ENCODE measurements at regions not wholly inside any gene's neighbourhood (a gene's known extent, or its start where the extent isn't known, plus 50 kb on each side); places are given as distances from the start of the nearest gene placed in this dataset.

- Histone ChIP-seq H3K27ac (no peak overlapping the region), H3K27me3 (no peaks in the 10 kb centered on the region), H3K4me1 (no peaks in the 10 kb centered on the region), H3K9ac (no peak overlapping the region), H3K36me3 (no peaks in the 10 kb centered on the region), H3K9me3 (replicated peaks in 1 of 11) (no peaks in the 10 kb centered on the region; a peak in 1 of 22 replicates), H3K4me3 (no peak overlapping the region), H4K20me1 (no peaks in the 10 kb centered on the region), H3K4me2 (no peak overlapping the region)
- TF ChIP-seq Cebpa-rat (IDR thresholded peaks at IDR 0.05) = no peak
Measured at GRCh38 chr2:194352505-194352904, 1304.5 kb upstream of the SLC39A10 start.

DNA sequence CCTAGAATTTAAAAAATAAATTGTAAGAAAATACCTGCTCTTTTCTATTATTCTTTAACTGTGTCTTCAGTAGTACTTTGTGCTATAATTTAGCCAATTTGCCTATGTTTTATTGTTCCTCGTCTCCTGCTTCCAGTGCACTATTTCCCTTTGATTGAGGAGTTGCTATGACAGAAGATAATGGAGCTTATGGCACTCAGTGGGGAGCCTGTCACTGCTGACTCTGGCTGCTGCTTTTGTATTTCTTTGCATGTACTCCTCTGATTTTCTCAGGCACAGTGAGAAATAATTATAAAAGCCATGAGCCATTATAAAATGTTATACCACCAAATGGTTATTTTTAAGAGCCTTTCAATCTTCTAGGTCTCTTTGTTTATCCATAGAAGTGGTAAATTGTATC, 1310.8 kb upstream of the SLC39A10 start:
- H3K36me3 ChIP-seq = no peaks in the 10 kb centered on the region
- TF ChIP-seq Cebpa-rat (IDR thresholded peaks at IDR 0.05) = no peak
- no peaks in the 10 kb centered on the region for H3K9me3 ChIP-seq (replicated peaks in 1 of 11)
- no peak overlapping the region for H3K4me3 ChIP-seq
- no peak overlapping the region for H3K27ac ChIP-seq
- no peaks in the 10 kb centered on the region for H3K27me3 ChIP-seq
- no peaks in the 10 kb centered on the region for H3K4me1 ChIP-seq
- no peak overlapping the region for H3K9ac ChIP-seq
- H3K4me2 ChIP-seq = no peak overlapping the region
- no peaks in the 10 kb centered on the region for H4K20me1 ChIP-seq

DNA sequence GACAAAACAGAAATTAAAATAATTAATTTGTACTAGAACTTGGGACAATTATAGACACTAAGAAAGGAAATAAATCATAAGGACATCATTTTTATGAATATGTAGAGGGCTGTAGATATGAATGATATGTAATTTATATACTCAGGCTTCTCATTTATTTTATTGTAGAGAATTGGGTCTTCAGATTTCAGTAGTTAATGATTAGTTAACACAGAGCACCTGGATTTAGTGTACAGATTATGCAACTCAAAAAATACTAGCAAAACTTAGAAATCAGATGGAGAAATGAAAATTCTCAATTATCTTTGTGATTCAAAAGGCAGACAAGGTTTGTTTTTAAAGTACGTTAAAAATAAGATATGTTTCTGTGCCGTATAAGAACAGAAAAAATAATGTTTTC, 1311.7 kb upstream of the SLC39A10 start:
- H3K27me3 ChIP-seq = no peaks in the 10 kb centered on the region
- H3K4me2 ChIP-seq = no peak overlapping the region
- H4K20me1 ChIP-seq = no peaks in the 10 kb centered on the region
- no peak overlapping the region for H3K4me3 ChIP-seq
- H3K9me3 ChIP-seq (replicated peaks in 1 of 11) = no peaks in the 10 kb centered on the region
- H3K27ac ChIP-seq = no peak overlapping the region
- no peak overlapping the region for H3K9ac ChIP-seq
- TF ChIP-seq Cebpa-rat (IDR thresholded peaks at IDR 0.05) = no peak
- H3K36me3 ChIP-seq = no peaks in the 10 kb centered on the region
- no peaks in the 10 kb centered on the region for H3K4me1 ChIP-seq

GRCh38 chr2:194343167-194343566, 1313.9 kb upstream of the SLC39A10 start:
- TF ChIP-seq Cebpa-rat (IDR thresholded peaks at IDR 0.05) = no peak
- Histone ChIP-seq H3K4me2 (no peak overlapping the region), H3K27me3 (no peaks in the 10 kb centered on the region), H3K9ac (no peak overlapping the region), H3K27ac (no peak overlapping the region), H3K4me1 (no peaks in the 10 kb centered on the region), H4K20me1 (no peaks in the 10 kb centered on the region), H3K4me3 (no peak overlapping the region), H3K36me3 (no peaks in the 10 kb centered on the region), H3K9me3 (replicated peaks in 1 of 11) (no peaks in the 10 kb centered on the region)

GRCh38 chr2:194332799-194333490, 1324.1 kb upstream of the SLC39A10 start:
- H3K27me3 ChIP-seq = no peaks in the 10 kb centered on the region
- H3K36me3 ChIP-seq = no peaks in the 10 kb centered on the region
- no peak overlapping the region for H3K4me3 ChIP-seq
- peaks cover 0 to 8% (median 6%) of the 10 kb centered on the region in 11 experiments; a peak in 9 of 22 replicates for H3K9me3 ChIP-seq (replicated peaks in 1 of 11)
- H4K20me1 ChIP-seq = no peaks in the 10 kb centered on the region
- TF ChIP-seq Cebpa-rat (IDR thresholded peaks at IDR 0.05) = no peak
- H3K4me1 ChIP-seq = no peaks in the 10 kb centered on the region
- no peak overlapping the region for H3K27ac ChIP-seq
- H3K4me2 ChIP-seq = no peak overlapping the region
- no peak overlapping the region for H3K9ac ChIP-seq

- Histone ChIP-seq H4K20me1 (no peaks in the 10 kb centered on the region), H3K9me3 (replicated peaks in 1 of 11) (peaks cover 0 to 15% (median 9%) of the 10 kb centered on the region in 11 experiments; a peak in 9 of 22 replicates), H3K27me3 (no peaks in the 10 kb centered on the region), H3K4me2 (no peak overlapping the region), H3K4me3 (no peak overlapping the region), H3K27ac (no peak overlapping the region), H3K36me3 (no peaks in the 10 kb centered on the region), H3K9ac (no peak overlapping the region), H3K4me1 (no peaks in the 10 kb centered on the region)
- no peak for TF ChIP-seq Cebpa-rat (IDR thresholded peaks at IDR 0.05)
Measured at GRCh38 chr2:194328456-194328855, 1328.6 kb upstream of the SLC39A10 start.

DNA sequence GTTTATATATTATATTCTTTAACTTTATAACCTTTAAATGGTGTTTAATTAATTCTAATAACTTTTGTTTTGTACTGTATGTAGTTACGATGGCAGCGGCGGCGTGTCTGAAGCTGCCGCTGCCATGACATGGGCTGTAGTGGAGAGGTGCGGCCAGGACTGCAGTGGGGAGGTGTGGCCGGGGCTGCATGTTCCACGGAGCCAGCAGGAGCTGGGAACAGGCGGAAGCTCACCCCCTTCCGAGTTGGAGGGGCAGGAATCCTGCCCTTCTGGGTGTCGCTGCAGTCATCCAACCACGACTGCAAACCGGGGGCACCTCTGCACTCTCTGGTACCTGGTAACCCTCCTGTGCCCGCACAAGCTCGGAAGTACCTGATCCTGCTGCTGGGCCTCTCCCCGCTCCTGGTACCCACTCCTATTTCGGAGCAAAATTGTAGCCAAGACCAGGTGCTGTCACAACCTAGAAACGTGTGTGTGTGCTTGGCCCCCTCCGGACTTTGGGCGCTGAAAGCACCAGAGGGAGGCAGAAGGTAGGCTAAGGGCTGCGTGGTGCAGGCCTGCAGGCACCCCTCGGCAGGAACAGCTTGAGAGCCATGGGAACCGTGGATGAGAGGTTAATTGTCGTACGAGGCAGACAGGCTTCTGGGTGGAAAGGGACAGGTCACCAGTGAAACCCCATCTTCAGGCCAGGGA, 1329.7 kb upstream of the SLC39A10 start:
- H3K9me3 ChIP-seq (replicated peaks in 1 of 11) = peaks cover 0 to 15% (median 9%) of the 10 kb centered on the region in 11 experiments; a peak in 9 of 22 replicates
- no peak for TF ChIP-seq Cebpa-rat (IDR thresholded peaks at IDR 0.05)
- no peak overlapping the region for H3K4me3 ChIP-seq
- no peaks in the 10 kb centered on the region for H4K20me1 ChIP-seq
- H3K9ac ChIP-seq = no peak overlapping the region
- H3K4me2 ChIP-seq = no peak overlapping the region
- no peaks in the 10 kb centered on the region for H3K4me1 ChIP-seq
- H3K36me3 ChIP-seq = no peaks in the 10 kb centered on the region
- H3K27ac ChIP-seq = no peak overlapping the region
- no peaks in the 10 kb centered on the region for H3K27me3 ChIP-seq

GRCh38 chr2:194323740-194324139, 1333.3 kb upstream of the SLC39A10 start:
- no peaks in the 10 kb centered on the region for H3K4me1 ChIP-seq
- no peaks in the 10 kb centered on the region for H3K36me3 ChIP-seq
- no peak overlapping the region for H3K9ac ChIP-seq
- no peak overlapping the region for H3K27ac ChIP-seq
- no peaks in the 10 kb centered on the region for H3K27me3 ChIP-seq
- H3K4me2 ChIP-seq = no peak overlapping the region
- peaks cover 0 to 15% (median 9%) of the 10 kb centered on the region in 11 experiments; a peak in 9 of 22 replicates for H3K9me3 ChIP-seq (replicated peaks in 1 of 11)
- no peak overlapping the region for H3K4me3 ChIP-seq
- no peaks in the 10 kb centered on the region for H4K20me1 ChIP-seq
- no peak for TF ChIP-seq Cebpa-rat (IDR thresholded peaks at IDR 0.05)

GRCh38 chr2:194320520-194320919, 1336.5 kb upstream of the SLC39A10 start:
- TF ChIP-seq Cebpa-rat (IDR thresholded peaks at IDR 0.05) = no peak
- H3K4me1 ChIP-seq = no peaks in the 10 kb centered on the region
- H3K36me3 ChIP-seq = no peaks in the 10 kb centered on the region
- H3K27ac ChIP-seq = no peak overlapping the region
- H3K4me3 ChIP-seq = no peak overlapping the region
- H3K9ac ChIP-seq = no peak overlapping the region
- H4K20me1 ChIP-seq = no peaks in the 10 kb centered on the region
- H3K4me2 ChIP-seq = no peak overlapping the region
- H3K27me3 ChIP-seq = no peaks in the 10 kb centered on the region
- H3K9me3 ChIP-seq (replicated peaks in 1 of 11) = no peaks in the 10 kb centered on the region
